Tibial nerve (tissue), 4 donors: ENCODE measurements at regions not wholly inside any gene's neighbourhood (a gene's known extent, or its start where the extent isn't known, plus 50 kb on each side); places are given as distances from the start of the nearest gene placed in this dataset.

ENCODE experiments used
- CTCF ChIP-seq, 5 experiments: fragments of 200-600 bp in 3 of 5; fragments of 450-650 bp in 2 of 5; sonication (generic) in 3 of 5; IDR thresholded peaks; one replicate each; pipeline ENCODE4 v1.5.1; 2016 to 2019; ENCODE audit warnings: antibody characterized with exemption in 5 of 5, mild to moderate bottlenecking in 3 of 5, moderate library complexity in 2 of 5
- EP300 ChIP-seq, 2 donors: sonication (generic); formaldehyde crosslinking; IDR thresholded peaks; one replicate each; pipeline ENCODE4 v1.6.1; 2017; ENCODE audit warnings: antibody characterized with exemption in 2 of 2, mild to moderate bottlenecking in 1 of 2

- TF ChIP-seq CTCF (IDR thresholded peaks at IDR 0.05) (no peak), EP300 (IDR thresholded peaks at IDR 0.05) (no peak)
These were observed 674.1 kb downstream of the NYAP2 start for GRCh38 chr2:226073496-226074160.
